ENCODE measurements at regions not wholly inside any gene's neighbourhood (a gene's known extent, or its start where the extent isn't known, plus 50 kb on each side); places are given as distances from the start of the nearest gene placed in this dataset.

DNA sequence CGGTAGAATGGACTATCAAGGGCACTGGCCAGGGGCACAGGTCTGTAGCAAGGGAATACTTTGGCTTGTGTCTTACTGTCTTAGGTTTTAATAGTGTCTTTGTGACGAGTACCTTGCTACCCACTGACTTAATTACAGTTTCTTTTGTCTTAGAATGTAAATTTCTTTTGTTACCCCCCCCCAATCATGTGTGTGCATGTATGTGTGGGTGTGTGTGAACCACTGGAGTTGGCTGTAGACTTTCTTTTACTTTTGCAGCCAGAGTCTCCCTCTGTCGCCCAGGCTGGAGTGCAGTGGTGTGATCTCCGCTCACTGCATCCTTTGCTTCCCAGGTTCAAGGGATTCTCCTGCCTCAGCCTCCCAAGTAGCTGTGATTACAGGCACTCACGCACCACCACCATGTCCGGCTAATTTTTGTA is 61.8 kb upstream of the CLDN14 start:
- no peak overlapping the region for H3K27ac ChIP-seq (ENCODE audit: low read depth, low read length)
- ChIA-PET POLR2A (ENCODE audit: partially characterized antibody) (no interaction called here), CTCF (ENCODE audit: partially characterized antibody) (no interaction called here)
- H3K9me3 Mint-ChIP-seq, result no peaks in the 10 kb centered on the region
- H3K27ac Mint-ChIP-seq, result no peak overlapping the region
- no peaks in the 10 kb centered on the region for H3K27me3 ChIP-seq (ENCODE audit: insufficient read depth, low read length)
- no peak overlapping the region for H3K4me3 Mint-ChIP-seq
- H3K4me1 ChIP-seq (ENCODE audit: insufficient read depth, low read length), result no peaks in the 10 kb centered on the region
- peaks cover 9 to 17% of the 10 kb centered on the region in 2 donors for H3K27me3 Mint-ChIP-seq
- DNase-seq, result no peak
- no peaks in the 10 kb centered on the region for H3K36me3 Mint-ChIP-seq
- no peak overlapping the region for H3K4me3 ChIP-seq (ENCODE audit: low read length in 2 of 2)
- intact Hi-C loops (cut with micrococcal nuclease), result no loop called here
- H3K9me3 ChIP-seq (ENCODE audit: control insufficient read depth in 1 of 2, low read length in 2 of 2), result no peaks in the 10 kb centered on the region
- H3K36me3 ChIP-seq (ENCODE audit: insufficient read depth, low read length), result no peaks in the 10 kb centered on the region
- no peaks in the 10 kb centered on the region for H3K4me1 Mint-ChIP-seq

DNA sequence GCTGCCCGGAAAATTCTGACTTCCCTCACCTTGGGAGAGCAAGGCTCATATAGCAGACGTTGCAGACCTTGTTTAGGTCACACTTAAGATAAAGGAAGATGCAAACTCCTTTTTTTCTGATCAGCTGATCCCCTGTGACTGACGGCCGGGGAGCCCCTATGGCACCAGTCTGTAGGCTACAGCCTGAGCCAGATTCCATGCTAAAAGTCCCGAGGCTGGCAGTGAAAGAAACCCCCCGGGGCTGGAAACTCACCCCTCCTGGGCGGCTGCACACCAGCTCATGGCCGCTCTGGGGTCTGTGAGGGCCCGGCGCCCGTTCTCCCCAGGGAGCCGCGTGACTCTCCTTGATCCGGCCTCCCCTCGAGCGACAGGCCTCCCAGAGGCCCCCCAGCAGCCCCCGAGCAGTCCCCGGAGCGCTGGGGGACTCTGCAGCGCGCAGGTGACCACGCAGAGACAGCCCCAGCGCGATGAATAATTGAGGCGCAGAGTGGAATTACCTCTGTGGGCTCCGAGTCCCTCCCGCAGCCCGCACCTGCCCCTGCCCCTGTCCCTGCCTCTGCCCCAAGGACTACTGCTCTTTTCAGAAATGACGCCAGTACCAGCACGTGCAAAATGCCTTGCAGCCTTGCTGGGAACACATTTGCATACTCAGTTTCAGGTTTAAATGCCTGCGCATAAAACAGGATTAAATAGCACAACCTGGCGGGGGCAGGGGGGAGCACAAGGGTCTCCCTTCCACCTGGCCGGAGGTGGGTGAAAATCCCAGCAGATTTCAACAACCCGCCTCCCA is 62.6 kb upstream of the CLDN14 start:
- H3K9me3 ChIP-seq (ENCODE audit: control insufficient read depth in 1 of 2, low read length in 2 of 2), result no peaks in the 10 kb centered on the region
- peaks cover 11 to 17% of the 10 kb centered on the region in 2 donors for H3K27me3 Mint-ChIP-seq
- H3K27ac ChIP-seq (ENCODE audit: low read depth, low read length), result no peak overlapping the region
- CTCF ChIA-PET (ENCODE audit: partially characterized antibody), result no interaction called here
- intact Hi-C loops (cut with micrococcal nuclease), result no loop called here
- POLR2A ChIA-PET (ENCODE audit: partially characterized antibody), result no interaction called here
- DNase-seq, result no peak
- H3K27me3 ChIP-seq (ENCODE audit: insufficient read depth, low read length), result no peaks in the 10 kb centered on the region
- H3K4me3 Mint-ChIP-seq, result no peak overlapping the region
- no peaks in the 10 kb centered on the region for H3K4me1 ChIP-seq (ENCODE audit: insufficient read depth, low read length)
- H3K36me3 ChIP-seq (ENCODE audit: insufficient read depth, low read length), result no peaks in the 10 kb centered on the region
- H3K4me3 ChIP-seq (ENCODE audit: low read length in 2 of 2), result no peak overlapping the region
- no peak overlapping the region for H3K27ac Mint-ChIP-seq
- H3K36me3 Mint-ChIP-seq, result no peaks in the 10 kb centered on the region
- H3K4me1 Mint-ChIP-seq, result no peaks in the 10 kb centered on the region
- no peaks in the 10 kb centered on the region for H3K9me3 Mint-ChIP-seq

DNA sequence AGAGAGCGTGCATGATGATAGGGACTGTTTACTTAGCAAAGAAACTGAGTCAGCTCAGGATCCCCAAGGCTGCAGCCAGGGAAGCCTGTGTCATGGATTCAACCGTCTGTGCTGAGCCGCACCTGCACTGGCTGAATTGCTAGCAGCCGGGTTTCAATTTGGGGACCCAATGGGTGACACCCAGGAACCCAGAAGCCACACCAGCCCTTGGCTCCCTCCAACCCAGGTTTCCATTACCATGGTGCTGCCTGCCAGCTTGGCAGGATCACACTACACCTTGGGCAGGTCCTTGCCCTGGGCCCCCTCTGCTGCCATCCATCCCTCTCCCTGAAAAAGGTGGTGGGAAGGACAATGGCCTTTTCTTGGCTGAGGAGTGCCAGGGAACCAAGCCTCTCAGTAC is 64.0 kb upstream of the CLDN14 start:
- no peaks in the 10 kb centered on the region for H3K4me1 ChIP-seq (ENCODE audit: insufficient read depth, low read length)
- H3K27me3 Mint-ChIP-seq, result peaks cover 11 to 17% of the 10 kb centered on the region in 2 donors
- ChIA-PET CTCF (ENCODE audit: partially characterized antibody) (no interaction called here), POLR2A (ENCODE audit: partially characterized antibody) (no interaction called here)
- no peaks in the 10 kb centered on the region for H3K4me1 Mint-ChIP-seq
- DNase-seq, result no peak
- no peaks in the 10 kb centered on the region for H3K36me3 ChIP-seq (ENCODE audit: insufficient read depth, low read length)
- H3K27ac ChIP-seq (ENCODE audit: low read depth, low read length), result no peak overlapping the region
- no peaks in the 10 kb centered on the region for H3K27me3 ChIP-seq (ENCODE audit: insufficient read depth, low read length)
- H3K4me3 ChIP-seq (ENCODE audit: low read length in 2 of 2), result no peak overlapping the region
- no peak overlapping the region for H3K4me3 Mint-ChIP-seq
- H3K9me3 Mint-ChIP-seq, result no peaks in the 10 kb centered on the region
- H3K9me3 ChIP-seq (ENCODE audit: control insufficient read depth in 1 of 2, low read length in 2 of 2), result no peaks in the 10 kb centered on the region
- H3K27ac Mint-ChIP-seq, result no peak overlapping the region
- intact Hi-C loops (cut with micrococcal nuclease), result no loop called here
- no peaks in the 10 kb centered on the region for H3K36me3 Mint-ChIP-seq

DNA sequence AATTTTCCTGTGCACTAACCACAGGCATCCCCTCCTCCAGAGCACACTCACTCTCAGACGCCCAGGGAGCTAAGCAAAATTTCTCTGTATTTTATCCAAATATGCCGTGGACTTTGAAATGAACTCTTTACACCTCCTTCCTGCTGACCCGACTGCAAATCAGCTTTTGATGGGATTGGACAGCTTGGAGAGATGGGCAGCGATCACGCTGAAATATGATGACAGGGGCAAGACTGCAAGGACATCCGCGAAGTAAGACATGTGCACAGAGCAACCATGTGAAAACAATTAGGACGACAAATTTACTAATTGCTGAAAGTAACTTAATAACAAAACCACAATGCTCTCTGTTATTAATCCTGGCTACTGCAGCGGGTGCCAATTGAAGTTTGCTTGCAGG is 64.6 kb upstream of the CLDN14 start:
- Histone ChIP-seq H3K27me3 (ENCODE audit: insufficient read depth, low read length) (no peaks in the 10 kb centered on the region), H3K4me1 (ENCODE audit: insufficient read depth, low read length) (no peaks in the 10 kb centered on the region), H3K4me3 (ENCODE audit: low read length in 2 of 2) (no peak overlapping the region), H3K36me3 (ENCODE audit: insufficient read depth, low read length) (no peaks in the 10 kb centered on the region), H3K27ac (ENCODE audit: low read depth, low read length) (no peak overlapping the region), H3K9me3 (ENCODE audit: control insufficient read depth in 1 of 2, low read length in 2 of 2) (no peaks in the 10 kb centered on the region)
- no peak for DNase-seq
- intact Hi-C loops (cut with micrococcal nuclease), result no loop called here
- Mint-ChIP-seq H3K36me3 (no peaks in the 10 kb centered on the region), H3K4me3 (no peak overlapping the region), H3K9me3 (no peaks in the 10 kb centered on the region), H3K27me3 (peaks cover 11 to 17% of the 10 kb centered on the region in 2 donors), H3K27ac (no peak overlapping the region), H3K4me1 (no peaks in the 10 kb centered on the region)
- POLR2A ChIA-PET (ENCODE audit: partially characterized antibody), result no interaction called here
- CTCF ChIA-PET (ENCODE audit: partially characterized antibody), result no interaction called here

DNA sequence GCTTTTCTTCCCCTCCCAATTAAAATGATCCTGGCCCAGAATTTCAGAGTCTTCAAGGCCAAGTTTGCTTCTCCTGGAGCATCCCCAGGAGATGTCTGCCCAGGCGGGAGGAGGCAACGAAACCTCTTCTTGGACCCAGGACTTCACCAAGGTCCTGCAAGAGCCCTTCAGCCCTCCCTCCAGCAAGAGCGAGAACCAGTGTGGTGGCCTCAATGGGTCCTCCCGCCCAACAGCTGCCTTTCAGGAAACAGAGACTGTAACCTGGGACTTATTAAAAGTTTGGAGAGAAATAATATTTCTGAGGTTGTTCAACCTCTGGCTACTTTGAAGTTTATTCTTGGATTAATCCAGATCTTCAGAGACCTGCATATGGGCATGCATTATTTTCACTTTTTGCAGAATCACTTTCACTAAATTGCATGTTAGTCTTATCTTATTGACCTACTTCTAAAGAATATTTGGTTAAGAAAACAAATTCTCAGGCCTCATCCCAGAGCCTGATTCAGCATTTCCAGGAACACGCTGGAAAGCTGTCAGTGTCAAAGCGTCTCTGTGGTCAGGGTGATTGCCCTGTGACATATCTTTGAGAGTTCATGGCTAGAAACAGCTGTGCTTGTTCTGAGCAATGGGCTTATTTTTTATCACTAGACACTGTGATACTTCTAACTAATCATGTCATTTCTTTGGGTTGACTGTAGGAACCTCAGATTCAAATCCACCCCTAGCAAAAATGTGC is 66.0 kb upstream of the CLDN14 start:
- no peaks in the 10 kb centered on the region for H3K4me1 Mint-ChIP-seq
- no peak overlapping the region for H3K27ac Mint-ChIP-seq
- ChIA-PET POLR2A (ENCODE audit: partially characterized antibody) (no interaction called here), CTCF (ENCODE audit: partially characterized antibody) (no interaction called here)
- no peak overlapping the region for H3K4me3 ChIP-seq (ENCODE audit: low read length in 2 of 2)
- H3K27me3 Mint-ChIP-seq, result peaks cover 18 to 21% of the 10 kb centered on the region in 2 donors
- no peaks in the 10 kb centered on the region for H3K27me3 ChIP-seq (ENCODE audit: insufficient read depth, low read length)
- no peaks in the 10 kb centered on the region for H3K36me3 ChIP-seq (ENCODE audit: insufficient read depth, low read length)
- no peak for DNase-seq
- H3K4me1 ChIP-seq (ENCODE audit: insufficient read depth, low read length), result no peaks in the 10 kb centered on the region
- no peak overlapping the region for H3K27ac ChIP-seq (ENCODE audit: low read depth, low read length)
- H3K9me3 Mint-ChIP-seq, result no peaks in the 10 kb centered on the region
- H3K36me3 Mint-ChIP-seq, result no peaks in the 10 kb centered on the region
- intact Hi-C loops (cut with micrococcal nuclease), result no loop called here
- H3K9me3 ChIP-seq (ENCODE audit: control insufficient read depth in 1 of 2, low read length in 2 of 2), result no peaks in the 10 kb centered on the region
- no peak overlapping the region for H3K4me3 Mint-ChIP-seq

DNA sequence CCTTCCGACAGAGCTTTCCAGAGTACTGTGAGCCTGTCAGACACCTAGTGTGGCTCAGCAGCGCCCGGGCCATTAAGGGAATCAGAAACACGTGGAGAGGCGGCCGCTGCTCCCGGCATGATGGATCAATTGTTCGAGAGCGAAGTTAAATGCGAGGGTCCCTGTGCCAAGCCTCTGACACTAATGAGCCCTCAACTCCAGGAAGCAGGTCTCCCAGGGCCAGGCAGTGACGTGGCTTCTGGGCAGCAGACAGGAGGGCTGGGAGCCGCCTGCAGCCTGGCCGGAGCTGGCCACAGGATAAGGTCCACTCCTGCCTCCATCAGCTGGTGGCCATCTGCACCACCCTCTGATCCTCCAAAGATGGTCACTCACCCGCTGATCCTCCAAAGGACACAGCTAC is 67.5 kb upstream of the CLDN14 start:
- Histone ChIP-seq H3K27ac (ENCODE audit: low read depth, low read length) (no peak overlapping the region), H3K27me3 (ENCODE audit: insufficient read depth, low read length) (no peaks in the 10 kb centered on the region), H3K4me3 (ENCODE audit: low read length in 2 of 2) (no peak overlapping the region), H3K9me3 (ENCODE audit: control insufficient read depth in 1 of 2, low read length in 2 of 2) (no peaks in the 10 kb centered on the region), H3K36me3 (ENCODE audit: insufficient read depth, low read length) (no peaks in the 10 kb centered on the region), H3K4me1 (ENCODE audit: insufficient read depth, low read length) (no peaks in the 10 kb centered on the region)
- intact Hi-C loops (cut with micrococcal nuclease), result no loop called here
- Mint-ChIP-seq H3K27ac (no peak overlapping the region), H3K9me3 (no peaks in the 10 kb centered on the region), H3K36me3 (no peaks in the 10 kb centered on the region), H3K27me3 (peaks cover 16% of the 10 kb centered on the region in 2 donors), H3K4me3 (no peak overlapping the region), H3K4me1 (no peaks in the 10 kb centered on the region)
- ChIA-PET POLR2A (ENCODE audit: partially characterized antibody) (no interaction called here), CTCF (ENCODE audit: partially characterized antibody) (interaction anchor here (0.7 kb wide), 1 partner anchor 83 kb away, joined by 5 read pairs; no protein-coding TSS in a partner anchor)
- DNase-seq, result no peak

DNA sequence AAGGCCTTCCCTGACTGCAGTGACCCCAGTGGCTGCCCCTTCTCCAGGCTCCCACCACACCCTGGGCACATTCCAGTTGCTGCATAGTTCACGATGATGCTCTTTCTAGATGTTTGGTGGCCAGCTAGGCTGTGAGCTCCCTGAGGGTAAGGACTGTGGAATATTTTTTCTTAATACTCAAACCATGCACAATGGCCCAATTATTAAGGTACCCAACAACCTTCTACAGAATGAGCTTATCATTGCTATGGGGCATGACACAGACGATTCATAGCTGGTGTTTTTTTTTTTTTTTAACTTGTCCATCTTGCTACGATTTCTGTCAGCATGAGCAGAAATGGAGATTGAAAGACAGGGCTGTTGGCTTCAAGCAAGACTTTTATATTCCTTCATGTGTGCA is 68.9 kb upstream of the CLDN14 start:
- peaks cover 10 to 13% of the 10 kb centered on the region in 2 donors for H3K27me3 Mint-ChIP-seq
- no peak for DNase-seq
- no peaks in the 10 kb centered on the region for H3K4me1 ChIP-seq (ENCODE audit: insufficient read depth, low read length)
- no peak overlapping the region for H3K4me3 Mint-ChIP-seq
- POLR2A ChIA-PET (ENCODE audit: partially characterized antibody), result no interaction called here
- H3K27me3 ChIP-seq (ENCODE audit: insufficient read depth, low read length), result no peaks in the 10 kb centered on the region
- no peak overlapping the region for H3K27ac ChIP-seq (ENCODE audit: low read depth, low read length)
- H3K36me3 ChIP-seq (ENCODE audit: insufficient read depth, low read length), result no peaks in the 10 kb centered on the region
- no peak overlapping the region for H3K27ac Mint-ChIP-seq
- intact Hi-C loops (cut with micrococcal nuclease), result no loop called here
- no peaks in the 10 kb centered on the region for H3K9me3 ChIP-seq (ENCODE audit: control insufficient read depth in 1 of 2, low read length in 2 of 2)
- no peaks in the 10 kb centered on the region for H3K36me3 Mint-ChIP-seq
- no peaks in the 10 kb centered on the region for H3K9me3 Mint-ChIP-seq
- H3K4me1 Mint-ChIP-seq, result no peaks in the 10 kb centered on the region
- CTCF ChIA-PET (ENCODE audit: partially characterized antibody), result no interaction called here
- H3K4me3 ChIP-seq (ENCODE audit: low read length in 2 of 2), result no peak overlapping the region

Data from CD4-positive, alpha-beta memory T cell (primary cell).